ENCODE measurements at regions not wholly inside any gene's neighbourhood (a gene's known extent, or its start where the extent isn't known, plus 50 kb on each side); places are given as distances from the start of the nearest gene placed in this dataset.

- no peak for TF ChIP-seq POLR2A (IDR thresholded peaks at IDR 0.05; ENCODE audit: low read depth, low read length)
- TF ChIP-seq TAF1 (IDR thresholded peaks at IDR 0.05; ENCODE audit: borderline replicate concordance, low read depth, low read length) = no peak
- no peak for TF ChIP-seq POLR2AphosphoS5 (IDR thresholded peaks at IDR 0.05; ENCODE audit: low read depth, low read length)
Observed at GRCh38 chrX:27893211-27893610, 85.4 kb downstream of the MAGEB10 start.

All from GM12892 (cell line).